NCI-H748 (cell line): ENCODE measurements at regions not wholly inside any gene's neighbourhood (a gene's known extent, or its start where the extent isn't known, plus 50 kb on each side); places are given as distances from the start of the nearest gene placed in this dataset.
"Not testable (repeated sequence)": the region's sequence is repeated elsewhere in the genome, so short reads cannot be mapped to it uniquely, and the experiment has no call there.

Experiments
- DNase-seq: peaks from one replicate; lab custom pipeline; 2025; ENCODE audit not compliant: unreplicated experiment; lab: John Stamatoyannopoulos, UW

DNA sequence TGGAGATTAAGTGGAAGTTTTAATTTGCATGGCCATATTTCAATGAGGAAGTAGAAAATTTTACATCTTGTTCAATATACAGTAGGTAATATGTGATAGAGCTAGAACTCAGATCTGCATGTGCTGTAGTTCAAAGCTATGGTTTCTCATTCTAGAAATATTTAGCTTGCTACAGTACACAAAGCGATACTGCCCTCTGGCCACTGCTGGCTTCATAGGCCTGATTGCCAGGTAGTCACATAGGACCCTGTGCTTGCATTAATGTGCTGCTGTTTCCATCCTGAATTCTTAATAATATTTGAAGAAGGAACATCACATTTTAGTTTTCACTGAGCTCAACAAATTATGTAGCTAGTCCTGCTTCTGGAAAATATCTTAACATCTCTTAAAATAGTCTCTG lies 87.0 kb downstream of the PLSCR2 start:
- peak; percentile 15 for DNase-seq

GRCh38 chr3:146380046-146380445 lies 89.3 kb downstream of the PLSCR2 start:
- peak; percentile 10 for DNase-seq

DNA sequence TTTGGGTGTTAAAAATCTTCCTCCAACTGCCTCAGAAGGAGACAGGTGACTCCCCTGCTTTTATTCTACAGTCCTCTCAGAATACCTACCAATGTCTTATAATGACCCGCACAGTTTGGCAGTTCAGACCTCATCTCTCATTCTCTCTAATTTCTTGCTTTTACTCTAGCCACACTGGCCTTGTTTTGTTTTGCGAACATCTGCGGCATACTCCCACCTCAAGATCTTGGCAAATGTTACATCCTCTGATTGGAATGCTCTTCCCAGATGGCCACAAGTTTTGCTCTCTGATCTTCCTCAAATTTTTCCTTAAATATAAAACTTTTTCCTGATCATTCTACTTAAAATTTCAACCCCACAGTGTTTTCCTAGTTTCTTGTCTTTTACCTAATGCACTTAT lies 94.1 kb downstream of the PLSCR2 start:
- no peak for DNase-seq

- no peak for DNase-seq
These were observed 95.2 kb downstream of the PLSCR2 start for GRCh38 chr3:146374146-146374545.

DNA sequence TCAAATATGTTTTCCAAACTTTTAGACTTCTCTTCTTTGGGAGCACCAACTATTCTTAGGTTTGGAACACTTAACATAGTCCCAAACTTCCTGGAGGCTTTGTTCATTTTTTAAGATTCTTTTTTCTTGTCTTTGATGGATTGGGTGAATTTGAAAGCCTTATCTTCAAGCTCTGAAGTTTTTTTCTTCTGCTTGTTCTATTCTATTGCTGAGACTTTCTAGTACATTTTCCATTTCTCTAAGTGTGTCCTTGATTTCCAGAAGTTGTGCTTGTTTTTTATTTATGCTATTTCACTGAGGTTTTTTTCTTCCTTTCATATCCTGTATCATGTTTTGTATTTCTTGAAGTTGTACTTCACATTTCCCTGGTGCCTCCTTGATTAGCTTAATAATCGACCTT lies 97.5 kb downstream of the PLSCR2 start:
- DNase-seq, result no peak

GRCh38 chr3:146368882-146369523 lies 100.4 kb downstream of the PLSCR2 start:
- no peak for DNase-seq

DNA sequence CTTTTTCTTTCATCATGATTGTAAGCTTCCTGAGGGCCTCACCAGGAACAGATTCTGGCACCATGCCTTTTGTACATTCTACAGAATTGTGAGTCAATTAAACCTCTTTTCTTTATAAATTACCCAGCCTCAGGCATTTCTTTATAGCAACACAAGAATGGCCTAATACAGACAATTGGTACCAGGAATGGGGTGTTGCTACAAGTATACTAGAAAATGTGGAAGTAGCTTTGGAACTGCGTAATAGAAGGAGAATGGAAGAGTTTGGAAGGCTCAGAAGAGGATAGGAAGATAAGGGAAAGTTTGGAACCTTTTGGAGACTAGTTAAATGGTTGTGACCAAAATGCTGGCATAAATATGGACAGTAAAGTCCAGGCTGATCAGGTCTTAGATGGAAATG lies 108.9 kb upstream of the PLSCR4 start:
- no peak for DNase-seq

- not testable (repeated sequence) for DNase-seq
These were observed 103.5 kb upstream of the PLSCR4 start for GRCh38 chr3:146354421-146354820.

DNA sequence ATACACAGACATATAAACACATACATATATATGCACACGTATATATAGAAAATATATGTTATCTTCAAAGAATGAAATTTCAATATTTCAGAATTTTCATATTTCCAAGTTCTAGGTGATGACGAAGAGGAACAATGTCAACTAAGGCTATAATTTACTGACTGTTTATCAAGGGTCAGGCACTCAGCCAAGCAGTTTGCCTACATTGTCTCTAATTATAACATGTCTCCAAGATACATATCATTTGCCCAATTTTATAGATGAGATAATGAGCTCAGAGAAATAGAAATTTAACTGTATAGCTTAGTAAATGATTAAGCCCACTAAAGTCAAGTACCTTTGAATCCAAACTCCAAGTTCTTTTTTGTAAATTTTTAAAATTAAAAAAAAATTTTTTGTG lies 99.9 kb upstream of the PLSCR4 start:
- DNase-seq, result no peak

DNA sequence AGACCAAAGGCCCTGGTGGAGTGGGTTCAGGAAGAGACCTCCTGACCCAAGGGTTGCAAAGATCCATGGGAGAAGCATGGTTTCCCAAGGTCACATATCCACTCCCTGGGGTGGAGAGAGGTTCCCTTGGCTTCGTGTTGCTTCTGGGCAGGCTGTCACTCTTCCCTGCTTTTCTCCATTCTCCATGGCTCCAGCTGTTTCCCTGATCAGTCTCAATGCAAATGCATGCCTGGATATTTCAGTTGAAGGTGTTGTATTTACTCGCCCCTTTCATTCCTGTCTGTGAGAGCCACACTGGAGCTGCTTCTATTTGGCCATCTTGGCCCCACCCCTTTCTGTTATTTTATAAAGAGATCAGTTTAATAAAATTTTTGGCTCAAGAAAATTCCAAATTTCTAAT lies 95.0 kb upstream of the PLSCR4 start:
- DNase-seq, result no peak

DNA sequence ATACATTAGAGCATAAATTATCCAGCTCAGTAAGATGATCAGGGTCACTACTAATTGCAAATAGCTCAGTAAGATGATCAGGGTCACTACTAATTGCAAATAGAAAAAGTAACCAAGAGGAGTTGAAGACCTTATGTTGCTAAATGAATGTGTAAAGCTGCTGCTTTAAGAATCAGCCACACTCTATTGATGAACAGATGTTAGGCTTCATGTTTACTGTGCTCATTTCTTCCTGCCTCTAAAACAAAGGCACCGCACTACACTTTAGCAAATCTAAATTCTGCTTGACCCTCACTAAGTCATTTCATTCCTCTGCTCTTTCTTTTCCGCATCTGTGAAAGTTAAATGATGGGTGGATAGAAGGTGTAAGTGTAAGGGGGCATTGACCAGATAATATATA lies 92.6 kb upstream of the PLSCR4 start:
- DNase-seq, result no peak

- no peak for DNase-seq
These were observed 92.1 kb upstream of the PLSCR4 start for GRCh38 chr3:146342989-146343388.

GRCh38 chr3:146339349-146339748 lies 88.4 kb upstream of the PLSCR4 start:
- DNase-seq, result no peak

- no peak for DNase-seq
These were observed 87.1 kb upstream of the PLSCR4 start for GRCh38 chr3:146337991-146338390.

- DNase-seq, result no peak
These were observed 84.5 kb upstream of the PLSCR4 start for GRCh38 chr3:146335386-146335785.

GRCh38 chr3:146334151-146334550 lies 83.2 kb upstream of the PLSCR4 start:
- no peak for DNase-seq

- DNase-seq, result no peak
These were observed 81.1 kb upstream of the PLSCR4 start for GRCh38 chr3:146331967-146332366.

DNA sequence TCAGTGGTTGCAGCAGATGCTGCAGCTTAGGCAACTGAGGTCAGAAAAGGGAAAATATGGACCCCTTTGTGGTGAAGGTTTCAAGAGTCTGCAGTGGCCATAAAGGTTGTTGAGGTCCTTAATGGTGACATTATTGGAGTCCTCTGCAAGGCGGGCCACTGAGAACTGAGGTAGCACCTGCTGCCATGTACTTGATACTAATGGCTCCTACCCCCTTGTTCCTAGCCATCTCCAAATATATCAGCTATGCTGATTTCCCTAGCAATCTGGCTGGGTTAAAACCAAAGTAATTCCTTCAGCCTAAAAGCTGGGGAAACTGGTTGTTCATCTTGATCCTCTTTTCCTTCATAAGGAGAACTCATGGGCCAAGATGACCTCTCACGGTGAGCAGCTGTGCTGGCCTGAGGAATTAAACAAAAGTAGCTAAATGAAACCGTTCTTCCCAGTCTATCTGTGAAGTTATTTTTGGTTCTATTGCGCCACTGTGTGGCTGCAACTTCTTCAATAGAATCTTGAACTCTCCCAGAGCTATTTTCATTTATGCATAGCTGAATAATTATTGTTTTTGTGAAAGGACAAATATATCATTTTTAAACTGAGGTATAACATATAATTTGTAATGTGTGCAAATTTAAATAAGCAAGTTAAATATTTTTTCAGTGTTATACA lies 76.1 kb upstream of the PLSCR4 start:
- peak; percentile 47 for DNase-seq

- DNase-seq, result no peak
These were observed 74.3 kb upstream of the PLSCR4 start for GRCh38 chr3:146325170-146325569.

DNA sequence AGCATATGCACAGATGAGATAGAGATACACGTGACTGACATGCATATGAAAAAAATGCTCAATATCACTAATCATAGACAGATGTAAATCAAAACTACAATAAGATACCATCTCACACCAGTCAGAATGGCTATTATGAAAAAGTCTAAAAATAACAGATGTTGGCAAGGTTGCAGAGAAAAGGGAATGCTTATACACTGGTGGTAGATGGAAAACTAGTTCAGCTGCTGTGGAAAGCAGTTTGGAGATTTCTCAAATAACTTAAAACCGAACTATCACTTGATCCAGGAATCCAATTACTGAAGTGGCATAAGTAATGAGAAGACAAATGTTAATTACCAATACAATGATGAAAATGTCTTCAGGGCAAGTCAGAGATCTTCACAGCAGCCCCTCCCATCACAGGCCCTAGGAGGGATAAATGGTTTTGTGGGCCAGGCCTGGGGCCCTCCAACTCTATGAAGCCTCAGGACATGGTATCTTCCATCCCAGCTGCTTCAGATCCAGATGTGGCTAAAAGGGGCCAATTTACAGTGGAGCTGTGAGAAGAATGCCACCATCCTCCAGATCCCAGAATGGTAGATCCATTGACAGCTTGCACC lies 71.4 kb upstream of the PLSCR4 start:
- no peak for DNase-seq

DNA sequence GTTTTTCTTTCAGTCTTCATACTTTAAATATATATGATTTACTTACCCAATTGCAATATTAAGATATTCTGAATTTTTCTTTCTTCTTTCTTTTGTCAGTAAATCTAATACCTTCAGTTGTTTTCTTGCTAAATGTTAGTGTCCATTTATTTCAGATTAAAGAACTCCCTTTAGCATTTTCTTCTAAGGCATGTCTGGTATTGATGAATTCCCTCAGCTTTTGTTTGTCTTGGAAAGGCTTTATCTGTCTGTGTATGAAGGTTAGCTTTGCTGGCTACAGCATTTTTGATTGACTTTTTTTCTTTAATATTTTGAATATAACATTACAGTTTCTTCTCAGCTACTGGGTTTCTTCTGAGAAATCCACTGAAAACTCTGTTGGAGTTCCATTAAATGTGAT lies 64.0 kb upstream of the PLSCR4 start:
- no peak for DNase-seq

- DNase-seq, result no peak
These were observed 62.8 kb upstream of the PLSCR4 start for GRCh38 chr3:146313746-146314111.
